ENCODE measurements at regions not wholly inside any gene's neighbourhood (a gene's known extent, or its start where the extent isn't known, plus 50 kb on each side); places are given as distances from the start of the nearest gene placed in this dataset.

DNA sequence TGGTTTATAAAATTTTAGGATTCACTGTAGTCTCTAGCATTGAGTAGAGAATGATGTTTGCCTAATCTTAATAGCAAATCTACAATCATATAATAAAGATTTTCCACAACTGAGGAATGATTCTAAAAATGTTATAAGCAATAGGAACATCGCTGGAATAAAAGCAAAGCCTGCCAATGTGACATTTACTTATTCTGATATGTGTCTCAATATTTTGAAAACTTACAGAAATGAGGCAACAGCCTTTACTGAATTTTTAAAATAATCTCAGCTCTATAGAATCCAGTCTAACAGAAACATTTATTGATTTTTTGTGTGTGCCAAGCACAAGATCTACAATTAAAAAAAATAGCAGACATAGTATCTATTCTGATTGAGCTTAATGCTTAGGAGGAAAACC is 303.7 kb upstream of the CCDC179 start:
- DNase-seq (ENCODE audit: low read depth in 1 of 2, low spot score in 1 of 2): no peak
- TF ChIP-seq, protein P1, sequence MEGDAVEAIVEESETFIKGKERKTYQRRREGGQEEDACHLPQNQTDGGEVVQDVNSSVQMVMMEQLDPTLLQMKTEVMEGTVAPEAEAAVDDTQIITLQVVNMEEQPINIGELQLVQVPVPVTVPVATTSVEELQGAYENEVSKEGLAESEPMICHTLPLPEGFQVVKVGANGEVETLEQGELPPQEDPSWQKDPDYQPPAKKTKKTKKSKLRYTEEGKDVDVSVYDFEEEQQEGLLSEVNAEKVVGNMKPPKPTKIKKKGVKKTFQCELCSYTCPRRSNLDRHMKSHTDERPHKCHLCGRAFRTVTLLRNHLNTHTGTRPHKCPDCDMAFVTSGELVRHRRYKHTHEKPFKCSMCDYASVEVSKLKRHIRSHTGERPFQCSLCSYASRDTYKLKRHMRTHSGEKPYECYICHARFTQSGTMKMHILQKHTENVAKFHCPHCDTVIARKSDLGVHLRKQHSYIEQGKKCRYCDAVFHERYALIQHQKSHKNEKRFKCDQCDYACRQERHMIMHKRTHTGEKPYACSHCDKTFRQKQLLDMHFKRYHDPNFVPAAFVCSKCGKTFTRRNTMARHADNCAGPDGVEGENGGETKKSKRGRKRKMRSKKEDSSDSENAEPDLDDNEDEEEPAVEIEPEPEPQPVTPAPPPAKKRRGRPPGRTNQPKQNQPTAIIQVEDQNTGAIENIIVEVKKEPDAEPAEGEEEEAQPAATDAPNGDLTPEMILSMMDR (IDR thresholded peaks at IDR 0.05; ENCODE audit: low read depth, low read length): no peak
- Histone ChIP-seq H3K36me3 (no peaks in the 10 kb centered on the region), H3K27me3 (no peaks in the 10 kb centered on the region), H3K27ac (no peak overlapping the region), H3K9me3 (ENCODE audit: low read depth) (no peaks in the 10 kb centered on the region), H3K4me1 (ENCODE audit: low read depth) (no peaks in the 10 kb centered on the region), H3K4me3 (no peak overlapping the region)

- no peaks in the 10 kb centered on the region for H3K36me3 ChIP-seq
- H3K4me1 ChIP-seq (ENCODE audit: low read depth): no peaks in the 10 kb centered on the region
- TF ChIP-seq, protein P1 (IDR thresholded peaks at IDR 0.05; ENCODE audit: low read depth, low read length): no peak
- no peaks in the 10 kb centered on the region for H3K9me3 ChIP-seq (ENCODE audit: low read depth)
- H3K27ac ChIP-seq: no peak overlapping the region
- no peaks in the 10 kb centered on the region for H3K27me3 ChIP-seq
- DNase-seq (ENCODE audit: low read depth in 1 of 2, low spot score in 1 of 2): no peak
- H3K4me3 ChIP-seq: no peak overlapping the region
Measured at GRCh38 chr11:23166376-23166775, 306.1 kb upstream of the CCDC179 start.

GRCh38 chr11:23179609-23180008 is 319.3 kb upstream of the CCDC179 start:
- no peak for DNase-seq (ENCODE audit: low read depth in 1 of 2, low spot score in 1 of 2)
- H3K36me3 ChIP-seq: no peaks in the 10 kb centered on the region
- no peak overlapping the region for H3K4me3 ChIP-seq
- no peaks in the 10 kb centered on the region for H3K4me1 ChIP-seq (ENCODE audit: low read depth)
- TF ChIP-seq, protein P1 (IDR thresholded peaks at IDR 0.05; ENCODE audit: low read depth, low read length): no peak
- no peak overlapping the region for H3K27ac ChIP-seq
- H3K9me3 ChIP-seq (ENCODE audit: low read depth): no peaks in the 10 kb centered on the region
- H3K27me3 ChIP-seq: no peaks in the 10 kb centered on the region

DNA sequence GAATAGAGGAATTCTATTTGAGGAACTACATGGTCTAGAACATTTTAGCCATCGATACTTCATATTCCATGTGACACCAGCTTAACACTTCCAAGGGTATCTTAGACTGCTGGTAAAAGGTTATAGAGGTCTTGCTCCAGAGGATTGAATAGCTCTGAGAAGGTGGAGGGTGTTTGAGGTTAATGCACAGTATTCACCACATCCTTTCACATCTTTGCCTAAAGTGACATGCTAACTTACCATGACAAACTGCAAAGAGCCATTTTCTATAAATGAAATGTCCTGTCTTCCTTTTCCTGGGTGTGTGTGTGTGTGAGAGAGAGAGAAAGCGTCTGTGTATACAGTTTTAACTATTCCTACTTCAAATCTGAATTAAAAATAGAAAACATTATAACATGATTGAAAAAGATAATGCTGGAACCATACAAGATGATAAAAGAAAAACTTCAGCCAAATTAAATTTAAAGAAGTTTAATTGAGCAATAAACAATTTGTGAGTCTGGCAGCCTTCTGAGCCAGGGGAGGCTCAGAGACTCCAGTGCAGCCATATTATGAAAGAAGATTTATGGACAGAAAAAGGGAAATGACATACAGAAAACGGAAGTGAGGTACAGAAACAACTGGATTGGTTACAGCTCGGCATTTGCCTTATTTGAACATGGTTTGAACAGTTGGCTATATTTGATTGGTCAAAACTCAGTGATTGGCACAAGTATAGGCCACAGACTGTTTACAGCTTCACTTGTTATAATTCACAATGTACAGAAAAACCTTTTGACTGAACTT is 320.9 kb upstream of the CCDC179 start:
- Histone ChIP-seq H3K27ac (no peak overlapping the region), H3K27me3 (no peaks in the 10 kb centered on the region), H3K4me1 (ENCODE audit: low read depth) (no peaks in the 10 kb centered on the region), H3K9me3 (ENCODE audit: low read depth) (no peaks in the 10 kb centered on the region), H3K4me3 (no peak overlapping the region), H3K36me3 (no peaks in the 10 kb centered on the region)
- DNase-seq (ENCODE audit: low read depth in 1 of 2, low spot score in 1 of 2): no peak
- TF ChIP-seq, protein P1 (IDR thresholded peaks at IDR 0.05; ENCODE audit: low read depth, low read length): no peak

GRCh38 chr11:23192256-23192655 is 332.0 kb upstream of the CCDC179 start:
- H3K36me3 ChIP-seq: no peaks in the 10 kb centered on the region

More at GRCh38 chr11:23192256-23192655, 332.0 kb upstream of the CCDC179 start:
- TF ChIP-seq, protein P1 (IDR thresholded peaks at IDR 0.05; ENCODE audit: low read depth, low read length): no peak
- no peak overlapping the region for H3K4me3 ChIP-seq
- peak in 1 of 2 donors; percentile 78 for DNase-seq (ENCODE audit: low read depth in 1 of 2, low spot score in 1 of 2)
- H3K9me3 ChIP-seq (ENCODE audit: low read depth): no peaks in the 10 kb centered on the region
- H3K27ac ChIP-seq: no peak overlapping the region
- H3K4me1 ChIP-seq (ENCODE audit: low read depth): no peaks in the 10 kb centered on the region
- H3K27me3 ChIP-seq: no peaks in the 10 kb centered on the region

All from cardiac muscle cell (in vitro differentiated cells and primary cell).